BJ (cell line): ENCODE measurements at regions not wholly inside any gene's neighbourhood (a gene's known extent, or its start where the extent isn't known, plus 50 kb on each side); places are given as distances from the start of the nearest gene placed in this dataset.

Source experiments
- CTCF ChIA-PET: fragments of 350-600 bp; formaldehyde crosslinking; extraction: SDS; loops from one replicate; lab custom pipeline; 2021; ENCODE audit warnings: antibody characterized with exemption, inconsistent platforms; lab: Yijun Ruan, JAX
- POLR2A ChIA-PET: fragments of 300-600 bp; sonication (Branson Sonifier 250); formaldehyde crosslinking; extraction: SDS; loops from one replicate; lab custom pipeline; 2021; ENCODE audit warnings: antibody characterized with exemption; lab: Charles Lee
- DNase-seq: peaks from one replicate; pipeline ENCODE4 v3.0.0-alpha.2; 2011; ENCODE audit warnings: low read depth
- H3K27me3 ChIP-seq: 2 replicates; pipeline ENCODE4 v1.6.0; 2011; ENCODE audit warnings: low read length; ENCODE audit not compliant: control insufficient read depth, insufficient read depth
- H3K36me3 ChIP-seq: 2 replicates; pipeline ENCODE4 v1.5.1; 2011; ENCODE audit warnings: low read length; ENCODE audit not compliant: control insufficient read depth, insufficient read depth
- H3K4me3 ChIP-seq: 2 replicates; pipeline ENCODE4 v1.5.1; 2011; ENCODE audit warnings: low read depth, mild to moderate bottlenecking, control low read depth, low read length
- CTCF ChIP-seq: IDR thresholded peaks from 2 replicates; pipeline ENCODE4 v1.5.1; 2011; ENCODE audit warnings: low read depth, mild to moderate bottlenecking, control low read depth, inconsistent platforms, low read length, moderate library complexity; ENCODE audit not compliant: insufficient read depth

DNA sequence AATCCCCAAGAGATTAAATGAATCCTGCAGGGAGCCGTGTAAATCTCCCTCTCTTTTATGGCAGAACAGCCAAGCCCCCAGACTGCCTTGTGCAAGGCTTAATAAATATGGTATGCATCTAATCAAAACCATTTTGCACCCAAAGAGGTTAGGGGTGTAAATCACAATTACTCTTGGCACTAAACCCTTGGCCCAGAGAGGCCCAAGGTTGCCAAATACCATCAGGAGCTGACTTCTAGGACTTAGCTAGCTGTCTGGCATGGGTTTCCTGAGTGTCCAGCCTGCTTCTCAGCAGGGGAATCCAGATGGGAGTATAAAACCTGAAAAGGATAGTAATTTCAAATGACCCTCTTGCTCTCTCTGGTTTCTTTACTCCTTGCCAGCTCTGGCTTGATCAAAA, 610.4 kb downstream of the MED13L start:
- no peaks in the 10 kb centered on the region; the same call in 1 of the 2 replicates for H3K36me3 ChIP-seq
- TF ChIP-seq CTCF: no peak
- CTCF ChIA-PET: interaction anchor here (0.8 kb wide), 1 partner anchor 12 kb away, joined by 3 read pairs; no protein-coding TSS in a partner anchor
- POLR2A ChIA-PET: no interaction called here
- H3K4me3 ChIP-seq: no peak overlapping the region
- no peaks in the 10 kb centered on the region for H3K27me3 ChIP-seq
- DNase-seq: no peak

GRCh38 chr12:115666168-115666567, 611.3 kb downstream of the MED13L start:
- Histone ChIP-seq H3K36me3 (no peaks in the 10 kb centered on the region; the same call in 1 of the 2 replicates), H3K27me3 (no peaks in the 10 kb centered on the region), H3K4me3 (no peak overlapping the region)
- no peak for TF ChIP-seq CTCF
- CTCF ChIA-PET: no interaction called here
- POLR2A ChIA-PET: no interaction called here
- DNase-seq: no peak

GRCh38 chr12:115661112-115661511, 616.4 kb downstream of the MED13L start:
- Histone ChIP-seq H3K27me3 (no peaks in the 10 kb centered on the region), H3K4me3 (no peak overlapping the region), H3K36me3 (no peaks in the 10 kb centered on the region)
- ChIA-PET CTCF (no interaction called here), POLR2A (no interaction called here)
- no peak for DNase-seq
- TF ChIP-seq CTCF: no peak

GRCh38 chr12:115660211-115660805, 617.2 kb downstream of the MED13L start:
- no peak for TF ChIP-seq CTCF
- no peaks in the 10 kb centered on the region for H3K27me3 ChIP-seq
- POLR2A ChIA-PET: no interaction called here
- CTCF ChIA-PET: no interaction called here
- no peak overlapping the region for H3K4me3 ChIP-seq
- peak; percentile 59 for DNase-seq
- H3K36me3 ChIP-seq: no peaks in the 10 kb centered on the region

DNA sequence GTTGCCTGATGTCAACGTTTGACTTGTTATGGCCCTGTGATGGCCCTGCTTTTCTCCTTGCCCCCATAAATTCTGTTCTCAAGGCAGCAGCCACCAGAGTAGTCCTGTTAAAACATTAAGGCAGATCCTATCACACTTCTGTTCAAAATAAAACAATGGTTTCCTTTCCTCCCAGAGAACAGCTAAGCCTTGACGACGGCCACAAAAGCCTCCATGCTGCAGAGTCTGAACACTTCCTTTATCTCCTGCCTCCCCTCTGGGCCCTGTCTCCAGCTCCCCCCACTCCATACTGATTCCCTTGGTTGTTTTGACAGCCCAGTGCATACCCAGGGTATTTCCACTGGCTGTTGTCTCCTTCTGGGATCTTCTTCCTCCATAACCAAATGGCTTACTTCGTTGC, 618.1 kb downstream of the MED13L start:
- no peak for TF ChIP-seq CTCF
- Histone ChIP-seq H3K36me3 (no peaks in the 10 kb centered on the region), H3K27me3 (no peaks in the 10 kb centered on the region), H3K4me3 (no peak overlapping the region)
- ChIA-PET POLR2A (no interaction called here), CTCF (interaction anchor here (1.3 to 1.6 kb wide), 2 partner anchors 10 to 21 kb away, joined by 4 to 5 read pairs; no protein-coding TSS in a partner anchor)
- DNase-seq: no peak
